ENCODE measurements at regions not wholly inside any gene's neighbourhood (a gene's known extent, or its start where the extent isn't known, plus 50 kb on each side); places are given as distances from the start of the nearest gene placed in this dataset.
A peak's percentile ranks its signal among the peaks of the same experiment; 100 is the strongest.
"Not testable (repeated sequence)": the region's sequence is repeated elsewhere in the genome, so short reads cannot be mapped to it uniquely, and the experiment has no call there.

DNA sequence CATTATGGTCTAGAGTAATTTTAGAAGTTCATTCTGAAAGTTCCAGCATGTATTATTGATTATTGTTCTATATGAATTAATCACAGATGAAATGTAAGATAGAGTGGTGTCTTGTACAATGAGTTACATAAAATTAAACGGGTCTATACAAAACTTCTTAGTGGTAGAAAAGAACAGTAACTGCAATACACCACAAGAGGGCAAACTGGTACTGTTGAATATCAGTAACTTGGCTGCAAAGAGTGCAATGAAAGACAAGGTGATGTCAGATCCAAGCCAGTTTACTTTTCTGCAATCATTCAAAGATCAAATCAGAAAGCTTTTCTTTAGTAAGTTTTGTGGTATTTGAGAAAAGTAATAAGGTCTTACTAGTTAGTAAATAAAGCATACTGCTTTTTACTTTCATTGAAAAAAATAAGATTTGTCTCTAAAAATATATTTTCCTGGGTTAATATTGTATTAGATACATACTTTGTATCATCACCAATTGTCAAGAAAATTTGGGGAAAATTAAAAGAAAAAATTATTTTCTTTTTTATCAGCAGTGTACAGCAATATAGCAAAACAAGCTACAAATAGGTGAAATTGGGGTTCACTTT lies 66.4 kb upstream of the BTG3 start:
- DNase-seq, result peak; percentile 80

DNA sequence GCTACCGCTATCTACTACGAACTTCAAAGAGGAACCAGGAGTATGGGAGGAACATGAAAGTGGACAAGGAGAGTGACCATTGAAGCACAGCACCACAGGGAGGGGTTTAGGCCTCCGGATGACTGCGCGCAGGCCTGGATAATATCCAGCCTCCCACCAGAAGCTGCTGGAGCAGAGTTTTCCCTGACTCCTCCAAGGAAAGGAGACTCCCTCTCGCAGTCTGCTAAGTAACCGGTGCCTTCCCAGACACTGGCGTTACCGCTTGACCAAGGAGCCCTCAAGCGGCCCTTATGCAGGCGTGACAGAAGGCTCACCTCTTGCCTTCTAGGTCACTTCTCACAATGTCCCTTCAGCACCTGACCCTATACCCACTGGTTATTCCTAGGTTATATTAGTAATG lies 64.2 kb upstream of the BTG3 start:
- DNase-seq, result not testable (repeated sequence)

DNA sequence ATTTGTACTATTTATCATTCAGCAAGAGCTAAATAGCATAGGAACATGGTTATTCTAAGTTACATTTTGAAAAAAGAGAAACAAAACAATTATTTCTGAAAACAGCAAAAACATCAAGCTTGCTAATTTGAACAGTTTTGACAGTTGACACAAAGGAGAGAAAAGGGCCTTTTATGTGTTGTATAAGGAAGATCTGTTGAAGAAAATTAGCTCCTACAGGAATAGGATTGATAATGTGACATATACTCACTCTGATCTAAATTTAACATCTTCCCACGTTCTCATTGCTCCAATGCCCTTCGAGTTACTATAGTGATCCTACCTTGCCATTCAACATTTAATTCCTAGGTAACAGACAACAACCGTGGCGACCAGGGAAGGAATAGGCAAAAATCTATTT lies 61.4 kb upstream of the BTG3 start:
- no peak for DNase-seq

DNA sequence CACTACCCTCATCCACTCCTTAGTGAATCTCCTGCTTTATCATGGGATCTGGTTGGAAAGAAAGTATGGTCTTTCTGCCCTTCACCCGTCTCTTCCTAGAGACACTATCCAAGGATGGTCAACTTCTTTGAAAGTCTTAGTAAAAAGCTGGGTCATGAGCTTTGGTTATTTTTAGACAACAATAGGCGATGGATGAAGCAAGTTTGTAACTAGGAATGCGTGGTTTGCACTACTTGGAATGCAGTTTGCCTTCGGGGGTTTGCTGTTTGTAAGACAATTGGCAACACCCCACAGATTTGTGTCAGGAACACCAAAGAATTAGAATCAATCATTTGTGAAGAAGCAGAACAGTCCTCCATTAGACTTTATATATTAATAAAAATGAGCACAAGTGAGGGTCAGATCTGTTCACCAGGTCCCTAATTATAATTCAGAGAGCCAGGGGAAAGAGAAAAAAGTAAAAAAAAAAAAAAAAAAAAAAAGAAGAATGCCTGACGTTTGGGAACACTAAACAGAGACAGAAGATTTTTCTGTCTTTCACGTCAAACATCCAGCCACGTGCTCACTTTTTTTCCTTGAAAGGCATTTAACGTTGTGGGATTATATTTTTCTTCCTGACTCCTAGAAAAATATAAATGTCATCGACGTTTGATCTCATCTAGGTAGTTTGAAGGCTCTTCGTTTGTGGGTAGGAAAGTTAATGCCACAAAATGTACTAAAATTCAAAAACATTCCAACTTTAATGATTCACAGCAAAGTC lies 60.7 kb upstream of the BTG3 start:
- DNase-seq, result no peak

DNA sequence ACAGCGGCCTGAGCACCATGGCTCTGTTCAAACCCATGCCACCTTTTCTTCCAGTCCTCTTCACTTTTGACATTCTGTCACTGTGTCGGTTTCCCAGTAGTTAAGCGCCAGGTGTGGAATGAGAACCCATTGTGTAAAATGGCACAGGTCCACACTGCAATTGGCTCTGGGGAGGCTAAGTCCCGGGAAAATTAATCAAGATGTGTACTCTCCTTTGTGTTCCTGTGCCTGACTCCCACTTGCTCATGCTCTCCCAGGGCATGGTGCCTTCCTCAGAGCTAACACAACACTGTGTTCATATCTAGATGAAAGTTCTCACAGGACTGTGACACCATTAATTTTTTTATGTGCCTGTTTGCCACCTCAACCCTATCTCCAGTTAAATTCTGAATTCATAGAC lies 59.0 kb upstream of the BTG3 start:
- DNase-seq, result no peak

DNA sequence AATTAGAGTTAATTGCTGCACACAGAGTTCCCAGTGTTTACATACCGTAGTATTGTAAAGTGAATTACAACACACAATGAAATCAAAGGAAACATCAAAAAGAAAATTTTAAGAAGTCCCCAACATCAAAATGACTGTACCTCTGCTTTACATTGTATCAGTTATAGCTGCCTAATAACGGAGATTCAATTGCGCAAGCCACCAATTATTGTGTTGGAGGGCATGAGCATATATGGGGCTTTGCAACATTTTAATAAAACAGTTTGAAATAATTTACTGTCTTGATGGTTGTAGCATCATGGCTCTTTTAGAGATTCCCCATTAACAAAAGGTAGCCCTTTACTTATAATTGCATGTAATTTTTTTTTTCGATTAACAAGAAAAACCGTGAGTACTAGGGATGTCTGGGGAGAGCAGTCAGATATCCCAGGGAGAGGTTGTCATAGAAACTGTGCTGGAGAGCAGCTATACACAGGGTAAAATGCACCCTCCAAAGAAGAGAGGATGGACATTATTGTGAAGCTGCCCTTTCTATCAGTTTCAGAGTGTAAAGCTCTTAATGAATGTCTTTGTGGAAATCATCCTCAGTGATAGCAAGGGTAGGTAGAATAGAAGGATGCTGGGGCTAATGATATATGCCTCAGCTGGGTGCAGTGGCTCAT lies 55.9 kb upstream of the BTG3 start:
- no peak for DNase-seq

DNA sequence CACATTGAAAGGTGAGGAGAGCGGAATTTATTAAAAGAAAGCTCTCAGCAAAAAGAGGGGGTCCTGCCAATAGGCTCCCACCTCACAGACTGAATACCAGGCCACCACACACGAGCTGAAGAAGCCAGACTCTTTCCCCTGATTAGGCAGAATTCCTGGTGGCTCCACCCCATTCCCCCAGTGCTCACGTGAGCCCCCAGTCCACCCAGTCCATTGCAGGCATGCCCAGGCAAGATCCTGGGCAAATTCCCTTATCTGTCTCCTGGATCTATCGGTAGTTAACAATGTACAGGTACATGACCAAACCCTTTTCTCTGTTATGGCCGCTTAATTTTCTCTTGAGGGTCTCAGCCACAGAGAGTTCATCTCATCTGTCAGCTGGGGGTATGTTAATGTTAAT lies 54.6 kb upstream of the BTG3 start:
- DNase-seq, result no peak
